ENCODE measurements at regions not wholly inside any gene's neighbourhood (a gene's known extent, or its start where the extent isn't known, plus 50 kb on each side); places are given as distances from the start of the nearest gene placed in this dataset.

DNA sequence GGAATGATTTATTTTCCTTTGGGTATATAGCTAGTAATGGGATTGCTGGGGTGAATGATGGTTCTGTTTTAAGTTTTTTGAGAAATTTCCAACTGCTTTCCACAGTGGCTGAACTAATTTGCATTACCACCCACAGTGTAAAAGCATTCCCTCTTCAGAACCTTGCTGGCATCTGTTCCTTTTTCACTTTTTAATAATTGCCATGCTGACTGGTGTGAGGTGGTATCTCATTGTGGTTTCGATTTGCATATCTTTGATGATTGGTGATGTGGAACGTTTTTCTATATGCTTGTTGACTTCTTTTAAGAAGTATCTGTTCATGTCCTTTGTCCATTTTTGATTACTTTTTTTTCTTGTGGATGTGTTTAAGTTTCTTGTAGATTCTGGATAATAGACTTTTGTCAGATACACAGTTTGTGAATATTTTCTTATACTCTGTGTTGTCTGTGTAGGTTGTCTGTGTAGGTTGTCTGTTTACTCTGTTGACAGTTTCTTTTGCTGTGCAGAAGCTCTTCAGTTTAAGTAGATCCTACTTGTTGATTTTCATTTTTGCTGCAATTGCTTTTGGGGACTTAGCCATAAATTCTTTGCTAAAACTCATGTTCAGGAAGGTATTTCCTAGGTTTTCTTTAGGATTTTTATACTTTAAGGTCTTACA, 291.8 kb upstream of the DDI1 start:
- peaks cover 0 to 7% (median 3%) of the 10 kb centered on the region in 7 donors for H3K9me3 Mint-ChIP-seq
- no peaks in the 10 kb centered on the region for H3K79me2 ChIP-seq (ENCODE audit: insufficient read depth, low read length)
- TF ChIP-seq, protein P1, sequence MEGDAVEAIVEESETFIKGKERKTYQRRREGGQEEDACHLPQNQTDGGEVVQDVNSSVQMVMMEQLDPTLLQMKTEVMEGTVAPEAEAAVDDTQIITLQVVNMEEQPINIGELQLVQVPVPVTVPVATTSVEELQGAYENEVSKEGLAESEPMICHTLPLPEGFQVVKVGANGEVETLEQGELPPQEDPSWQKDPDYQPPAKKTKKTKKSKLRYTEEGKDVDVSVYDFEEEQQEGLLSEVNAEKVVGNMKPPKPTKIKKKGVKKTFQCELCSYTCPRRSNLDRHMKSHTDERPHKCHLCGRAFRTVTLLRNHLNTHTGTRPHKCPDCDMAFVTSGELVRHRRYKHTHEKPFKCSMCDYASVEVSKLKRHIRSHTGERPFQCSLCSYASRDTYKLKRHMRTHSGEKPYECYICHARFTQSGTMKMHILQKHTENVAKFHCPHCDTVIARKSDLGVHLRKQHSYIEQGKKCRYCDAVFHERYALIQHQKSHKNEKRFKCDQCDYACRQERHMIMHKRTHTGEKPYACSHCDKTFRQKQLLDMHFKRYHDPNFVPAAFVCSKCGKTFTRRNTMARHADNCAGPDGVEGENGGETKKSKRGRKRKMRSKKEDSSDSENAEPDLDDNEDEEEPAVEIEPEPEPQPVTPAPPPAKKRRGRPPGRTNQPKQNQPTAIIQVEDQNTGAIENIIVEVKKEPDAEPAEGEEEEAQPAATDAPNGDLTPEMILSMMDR (IDR thresholded peaks at IDR 0.05), result no peak
- H3K27ac Mint-ChIP-seq, result no peak overlapping the region
- peaks cover 0 to 1% (median 0%) of the 10 kb centered on the region in 3 donors for H3K27me3 Mint-ChIP-seq (ENCODE audit: low read depth in 3 of 3)
- no peak for DNase-seq
- WGBS (ENCODE audit: insufficient coverage), result 57% methylated on average over 1 of the region's 2 CpGs
- H3K4me3 ChIP-seq (replicated peaks in 1 of 3; ENCODE audit: low read depth in 2 of 3, low read length in 3 of 3), result no peak overlapping the region
- no peaks in the 10 kb centered on the region for H3K36me3 Mint-ChIP-seq
- H3K36me3 ChIP-seq (replicated peaks in 1 of 2; ENCODE audit: control insufficient read depth in 1 of 2, insufficient read depth in 2 of 2, low read length in 2 of 2), result no peaks in the 10 kb centered on the region
- no peak overlapping the region for H3K4me2 ChIP-seq (replicated peaks; ENCODE audit: extremely low read depth, low read length, poor library complexity, severe bottlenecking)
- no peak overlapping the region for H3K4me3 Mint-ChIP-seq
- H3K27ac ChIP-seq (ENCODE audit: low read depth in 1 of 2, low read length in 2 of 2), result no peak overlapping the region
- H4K20me1 ChIP-seq (ENCODE audit: insufficient read depth, low read length), result no peaks in the 10 kb centered on the region
- intact Hi-C loops (cut with micrococcal nuclease), result no loop called here
- H3K9ac ChIP-seq (ENCODE audit: insufficient read depth, low read length, poor library complexity, severe bottlenecking), result no peak overlapping the region
- H2AFZ ChIP-seq (ENCODE audit: insufficient read depth, low read depth, low read length, poor library complexity, severe bottlenecking), result no peak overlapping the region
- H3K9me3 ChIP-seq (replicated peaks in 1 of 2; ENCODE audit: control insufficient read depth in 1 of 2, insufficient read depth in 1 of 2, low read length in 2 of 2), result no peaks in the 10 kb centered on the region
- no peaks in the 10 kb centered on the region for H3K27me3 ChIP-seq (ENCODE audit: control insufficient read depth in 2 of 2, insufficient read depth in 2 of 2, low read length in 2 of 2)
- H3K4me1 ChIP-seq (ENCODE audit: control insufficient read depth in 1 of 2, insufficient read depth in 2 of 2, low read length in 2 of 2), result no peaks in the 10 kb centered on the region
- H3K4me1 Mint-ChIP-seq, result no peaks in the 10 kb centered on the region

DNA sequence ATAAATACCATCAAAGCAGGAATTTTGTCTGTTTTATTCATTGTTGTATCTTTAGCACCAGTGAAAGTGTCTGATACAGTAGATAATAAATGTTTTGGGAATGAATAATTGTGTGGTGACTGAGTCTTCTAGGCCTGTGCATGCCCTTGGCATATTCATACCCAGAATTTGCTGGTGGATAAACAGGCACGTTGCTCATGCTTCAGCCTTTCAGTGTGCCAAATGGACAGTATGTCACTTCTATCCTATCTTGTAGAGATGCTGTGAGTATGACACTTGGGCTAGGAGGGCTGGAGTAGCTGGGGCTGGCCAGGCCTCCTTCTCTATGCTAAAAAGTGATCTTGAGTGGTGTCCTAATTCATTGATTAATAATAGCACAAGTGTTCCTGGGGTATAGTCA, 287.3 kb upstream of the DDI1 start:
- Histone ChIP-seq H3K79me2 (ENCODE audit: insufficient read depth, low read length) (no peaks in the 10 kb centered on the region), H3K9ac (ENCODE audit: insufficient read depth, low read length, poor library complexity, severe bottlenecking) (no peak overlapping the region), H3K4me2 (replicated peaks; ENCODE audit: extremely low read depth, low read length, poor library complexity, severe bottlenecking) (no peak overlapping the region), H3K27ac (ENCODE audit: low read depth in 1 of 2, low read length in 2 of 2) (no peak overlapping the region), H3K4me1 (ENCODE audit: control insufficient read depth in 1 of 2, insufficient read depth in 2 of 2, low read length in 2 of 2) (no peaks in the 10 kb centered on the region), H4K20me1 (ENCODE audit: insufficient read depth, low read length) (no peaks in the 10 kb centered on the region), H3K4me3 (replicated peaks in 1 of 3; ENCODE audit: low read depth in 2 of 3, low read length in 3 of 3) (no peak overlapping the region), H3K9me3 (replicated peaks in 1 of 2; ENCODE audit: control insufficient read depth in 1 of 2, insufficient read depth in 1 of 2, low read length in 2 of 2) (no peaks in the 10 kb centered on the region), H3K36me3 (replicated peaks in 1 of 2; ENCODE audit: control insufficient read depth in 1 of 2, insufficient read depth in 2 of 2, low read length in 2 of 2) (no peaks in the 10 kb centered on the region), H2AFZ (ENCODE audit: insufficient read depth, low read depth, low read length, poor library complexity, severe bottlenecking) (no peak overlapping the region), H3K27me3 (ENCODE audit: control insufficient read depth in 2 of 2, insufficient read depth in 2 of 2, low read length in 2 of 2) (no peaks in the 10 kb centered on the region)
- TF ChIP-seq, protein P1 (IDR thresholded peaks at IDR 0.05), result no peak
- no peak overlapping the region for H3K4me3 Mint-ChIP-seq
- peaks cover 0 to 5% (median 2%) of the 10 kb centered on the region in 7 donors for H3K9me3 Mint-ChIP-seq
- intact Hi-C loops (cut with micrococcal nuclease), result no loop called here
- H3K4me1 Mint-ChIP-seq, result no peaks in the 10 kb centered on the region
- H3K36me3 Mint-ChIP-seq, result no peaks in the 10 kb centered on the region
- no peak overlapping the region for H3K27ac Mint-ChIP-seq
- no peak for DNase-seq
- 71% methylated on average over 1 of the region's 1 CpG for WGBS (ENCODE audit: insufficient coverage)
- H3K27me3 Mint-ChIP-seq (ENCODE audit: low read depth in 3 of 3), result peaks cover 0 to 1% (median 1%) of the 10 kb centered on the region in 3 donors
